K562 (cell line): ENCODE measurements at regions not wholly inside any gene's neighbourhood (a gene's known extent, or its start where the extent isn't known, plus 50 kb on each side); places are given as distances from the start of the nearest gene placed in this dataset.

Experiments used
- ATAC-seq: fragments of 200-7000 bp; cut with Tn5 transposase; 3 replicates; pipeline ENCODE4 v1.9.1; 2020; ENCODE audit warnings: moderate library complexity
- BruUV-seq: library from RNA; stranded (reverse); fragments of 400-500 nt; replicated peaks from 2 replicates; lab custom pipeline; 2021; lab: Mats Ljungman, UMichigan
- CTCF ChIA-PET: fragments of 300-600 bp; formaldehyde crosslinking; extraction: SDS; loops from one replicate; lab custom pipeline; 2021; ENCODE audit warnings: low intra/inter-chr PET ratio; lab: Yijun Ruan, JAX
- POLR2A ChIA-PET: fragments of 300-600, 350-650 bp; sonication (Branson Sonifier 250); formaldehyde crosslinking; extraction: SDS; loops from one replicate; lab custom pipeline; 2021; ENCODE audit warnings: antibody characterized with exemption, inconsistent platforms; lab: Yijun Ruan, JAX
- DNase-seq, 4 experiments: peaks; one replicate each; pipeline versions ENCODE4 v3.0.0 to v3.0.0-alpha.2; 2011 to 2018; ENCODE audit warnings: low spot score in 3 of 4, mixed read lengths in 3 of 4; ENCODE audit errors: extremely low read depth in 1 of 4
- FAIRE-seq: peaks from 2 replicates; lab custom pipeline; 2011; peaks lifted over from hg19 to GRCh38; lab: Jason Lieb, UNC
- H2AFZ ChIP-seq: 2 replicates; pipeline ENCODE4 v1.6.0; 2011; ENCODE audit warnings: low read depth, low read length, control low read depth, inconsistent platforms
- H3K27ac ChIP-seq: fragments of 200-600 bp; 3 replicates; pipeline ENCODE4 v1.8.0; 2011; ENCODE audit warnings: low read depth, mild to moderate bottlenecking, control low read depth, inconsistent platforms, low read length, moderate library complexity, mixed read lengths; ENCODE audit errors: extremely low read depth
- H3K27me3 ChIP-seq, 2 experiments: fragments of 300-600 bp in 1 of 2; 2 replicates in 1 of 2; 3 replicates in 1 of 2; pipeline versions ENCODE4 v1.6.0 to v1.8.0; 2011; ENCODE audit warnings: inconsistent platforms in 2 of 2, low read length in 2 of 2, mild to moderate bottlenecking in 1 of 2, mixed read lengths in 1 of 2, moderate library complexity in 1 of 2; ENCODE audit not compliant: control insufficient read depth in 2 of 2, insufficient read depth in 2 of 2
- H3K36me3 ChIP-seq: fragments of 300-600 bp; 3 replicates; pipeline ENCODE4 v1.8.0; 2011; ENCODE audit warnings: mild to moderate bottlenecking, low read length, inconsistent platforms; ENCODE audit not compliant: control insufficient read depth, insufficient read depth
- H3K4me1 ChIP-seq, 2 experiments: fragments of 200-600 bp in 1 of 2; replicated peaks in 1 of 2; 2 replicates in 1 of 2; 3 replicates in 1 of 2; pipeline versions ENCODE4 v1.5.1 to v1.8.0; 2011; ENCODE audit warnings: inconsistent platforms in 2 of 2, low read length in 2 of 2, mild to moderate bottlenecking in 1 of 2, mixed read lengths in 1 of 2, moderate library complexity in 1 of 2; ENCODE audit not compliant: control insufficient read depth in 2 of 2, insufficient read depth in 2 of 2
- H3K4me2 ChIP-seq: 2 replicates; pipeline ENCODE4 v1.6.1; 2011; ENCODE audit warnings: low read length, control low read depth, inconsistent platforms, mixed read lengths; ENCODE audit not compliant: insufficient read depth
- H3K4me3 ChIP-seq: fragments of 200-600 bp; sonication (generic), shearing (Covaris generic); 2 replicates; pipeline ENCODE4 v1.5.1; 2016; ENCODE audit warnings: control low read depth, inconsistent platforms
- H3K79me2 ChIP-seq: fragments of 200-600 bp; 3 replicates; pipeline ENCODE4 v1.8.0; 2011; ENCODE audit warnings: low read length, inconsistent platforms; ENCODE audit not compliant: control insufficient read depth, insufficient read depth
- H3K9ac ChIP-seq, 2 experiments: 2 replicates each; pipeline versions ENCODE4 v1.6.0 to v1.6.1; 2011; ENCODE audit warnings: low read depth in 2 of 2, low read length in 2 of 2, control low read depth in 1 of 2, inconsistent platforms in 1 of 2, mild to moderate bottlenecking in 1 of 2, mixed read lengths in 1 of 2; ENCODE audit not compliant: insufficient read depth in 1 of 2
- H3K9me1 ChIP-seq: one replicate; pipeline ENCODE4 v1.6.0; 2011; ENCODE audit warnings: inconsistent platforms, mild to moderate bottlenecking, low read length, moderate library complexity; ENCODE audit not compliant: control insufficient read depth, insufficient read depth
- H3K9me3 ChIP-seq: replicated peaks from 2 replicates; pipeline ENCODE4 v1.5.1; 2011; ENCODE audit warnings: low read depth, low read length, inconsistent platforms; ENCODE audit not compliant: control insufficient read depth, insufficient read depth
- H4K20me1 ChIP-seq: replicated peaks from 2 replicates; pipeline ENCODE4 v1.6.1; 2011; ENCODE audit warnings: low read length, inconsistent platforms, mixed read lengths; ENCODE audit not compliant: control insufficient read depth, insufficient read depth
- BRF2 ChIP-seq: IDR thresholded peaks from 3 replicates; pipeline ENCODE4 v1.6.1; 2011; ENCODE audit warnings: borderline replicate concordance, mild to moderate bottlenecking; ENCODE audit not compliant: insufficient read length, insufficient read depth
- DIDO1 ChIP-seq: fragments of 450-650 bp; IDR thresholded peaks from 2 replicates; pipeline ENCODE4 v1.6.1; 2016; ENCODE audit warnings: low read depth, missing biosample characterization, missing genetic modification characterization
- ERF ChIP-seq: fragments of 450-650 bp; formaldehyde crosslinking; IDR thresholded peaks from 2 replicates; pipeline ENCODE4 v1.4.0; 2020; ENCODE audit warnings: mild to moderate bottlenecking, mixed read lengths
- KLF6 ChIP-seq: fragments of 250-450 bp; sonication (Bioruptor Pico); IDR thresholded peaks from 2 replicates; pipeline ENCODE4 v1.4.0; 2020; ENCODE audit warnings: mild to moderate bottlenecking, moderate library complexity, borderline replicate concordance
- RBM34 ChIP-seq: fragments of 200-400 bp; formaldehyde crosslinking; IDR thresholded peaks from 2 replicates; pipeline ENCODE4 v1.6.1; 2018; ENCODE audit warnings: low read length, borderline replicate concordance; ENCODE audit not compliant: insufficient read depth
- SLC30A9 ChIP-seq: fragments of 250-450 bp; sonication (Bioruptor Pico); IDR thresholded peaks from 2 replicates; pipeline ENCODE4 v1.8.0; 2022; ENCODE audit warnings: mild to moderate bottlenecking, moderate library complexity
- SMARCC2 ChIP-seq: fragments of 450-650 bp; IDR thresholded peaks from 2 replicates; pipeline ENCODE4 v1.6.1; 2017; ENCODE audit warnings: antibody characterized with exemption, moderate library complexity, mild to moderate bottlenecking, low read depth
- TEAD4 ChIP-seq, 2 experiments: sonication (generic) in 1 of 2; formaldehyde crosslinking in 1 of 2; IDR thresholded peaks; 2 replicates each; pipeline versions ENCODE4 v1.6.1 to v1.8.0; 2012 to 2022; ENCODE audit warnings: borderline replicate concordance in 1 of 2, inconsistent platforms in 1 of 2, low read length in 1 of 2, mild to moderate bottlenecking in 1 of 2, missing genetic modification reagents in 1 of 2
- THRAP3 ChIP-seq: fragments of 450-650 bp; IDR thresholded peaks from 2 replicates; pipeline ENCODE4 v1.6.1; 2016; ENCODE audit warnings: mild to moderate bottlenecking, inconsistent platforms, borderline replicate concordance
- ZNF561 ChIP-seq: fragments of 450-650 bp; formaldehyde crosslinking; conservative IDR thresholded peaks from 2 replicates; pipeline ENCODE4 v1.4.0; 2020; ENCODE audit warnings: mild to moderate bottlenecking, moderate library complexity
- ZNF584 ChIP-seq: fragments of 200-800 bp; sonication (Bioruptor generic); IDR thresholded peaks from 2 replicates; pipeline ENCODE4 v1.6.1; 2016; ENCODE audit warnings: low read depth, mild to moderate bottlenecking, missing genetic modification characterization, missing compliant biosample characterization
- WGBS: fragments of 100-300 bp; shearing (Covaris generic); methylation state at CpG from one replicate; pipeline ENCODE4 v1.1.6; 2016; ENCODE audit warnings: low coverage, mixed read lengths; ENCODE audit not compliant: insufficient coverage; ENCODE audit errors: missing lambda C conversion rate; 5-methylcytosine and 5-hydroxymethylcytosine counted together
- in situ Hi-C: fragments of 300-500 bp; cut with MboI; formaldehyde crosslinking; loops from 4 replicates; pipeline ENCODE4 v1.15.0; 2018; ENCODE audit warnings: inconsistent platforms, mixed read lengths
- intact Hi-C: fragments of 100-400 bp; cut with micrococcal nuclease; formaldehyde crosslinking; loops from 2 replicates; pipeline ENCODE4 v1.14.2; 2022
- TF ChIP-seq, protein P1 (sequence below): fragments of 250-450 bp; sonication (Bioruptor Pico); IDR thresholded peaks from 2 replicates; pipeline ENCODE4 v1.4.0; 2020
- TF ChIP-seq, protein P2 (sequence below): fragments of 450-650 bp; IDR thresholded peaks from one replicate; pipeline ENCODE4 v1.6.1; 2018; ENCODE audit warnings: mild to moderate bottlenecking, moderate library complexity; ENCODE audit not compliant: partially characterized antibody

DNA sequence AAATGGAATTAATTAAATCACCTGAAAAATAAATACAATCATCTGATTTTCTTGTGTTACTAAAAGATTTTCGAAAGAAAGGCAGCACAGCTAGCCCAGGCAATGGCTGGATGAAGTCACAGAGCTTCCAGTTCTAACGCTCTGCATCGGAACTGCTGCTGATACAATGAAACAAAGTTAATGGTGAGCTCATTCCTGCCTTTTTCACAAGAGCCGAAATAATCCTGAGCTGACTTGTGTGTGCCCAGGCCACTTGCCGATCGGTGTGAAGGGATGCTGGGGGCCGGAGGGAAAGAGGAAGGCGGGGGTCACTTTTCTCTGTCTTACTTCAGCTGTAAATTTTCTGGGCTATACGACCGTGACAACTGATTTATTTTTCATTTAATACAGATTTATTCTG, 149.5 kb downstream of the INO80D start (continued):
- TF ChIP-seq KLF6 (CRISPR knock-in tag): no peak
- no peak for TF ChIP-seq ERF (CRISPR knock-in tag)
- no peak for TF ChIP-seq SMARCC2

DNA sequence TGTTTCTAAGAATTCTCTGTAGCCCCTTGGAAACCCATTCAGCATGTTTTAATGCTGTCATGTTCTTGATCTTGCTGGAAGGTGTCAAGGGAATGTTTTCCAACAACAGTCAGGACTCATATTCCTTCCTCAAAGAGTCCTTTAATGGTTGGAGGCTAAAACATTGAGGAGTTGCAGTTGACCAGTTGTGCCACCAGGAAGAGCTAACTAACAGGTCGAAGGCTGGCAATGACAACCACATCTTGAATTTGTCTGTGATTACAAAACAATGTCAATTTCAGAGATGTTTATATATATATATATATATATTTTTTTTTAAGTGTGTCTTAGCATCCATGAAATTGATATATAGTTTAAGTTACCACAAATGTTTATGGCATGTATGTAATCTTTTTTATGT, 151.5 kb downstream of the INO80D start:
- H3K4me1 ChIP-seq: no peaks in the 10 kb centered on the region; a peak in 1 of 5 replicates
- H3K4me2 ChIP-seq: no peak overlapping the region
- no peak overlapping the region for H3K9ac ChIP-seq
- no peak for ATAC-seq
- in situ Hi-C loops: loop anchor here (25.0 kb wide), 1 partner anchor 1622 kb away; no protein-coding TSS in a partner anchor
- H3K27ac ChIP-seq: no peak overlapping the region
- H3K79me2 ChIP-seq: no peaks in the 10 kb centered on the region
- no peaks in the 10 kb centered on the region for H3K9me1 ChIP-seq
- FAIRE-seq: no peak
- peaks cover 0 to 8% of the 10 kb centered on the region in 2 experiments; a peak in 2 of 5 replicates for H3K27me3 ChIP-seq
- H3K9me3 ChIP-seq: no peaks in the 10 kb centered on the region
- no peak overlapping the region for H2AFZ ChIP-seq
- H4K20me1 ChIP-seq: no peaks in the 10 kb centered on the region
- no TSS peak for BruUV-seq
- intact Hi-C loops: no loop called here
- DNase-seq: no peak
- no peak overlapping the region for H3K4me3 ChIP-seq
- ChIA-PET CTCF (no interaction called here), POLR2A (interaction anchor here (0.5 kb wide), 1 partner anchor 165 kb away, joined by 3 read pairs; no protein-coding TSS in a partner anchor)
- WGBS: 7% methylated on average over 1 of the region's 1 CpG
- no peaks in the 10 kb centered on the region for H3K36me3 ChIP-seq
- TF ChIP-seq TEAD4 (IDR thresholded peaks at IDR 0.05; ENCODE audit: low read length) (no peak), TEAD4 (CRISPR knock-in tag; IDR thresholded peaks at IDR 0.05; ENCODE audit: borderline replicate concordance) (no peak), THRAP3 (no peak), DIDO1 (tag) (no peak), SLC30A9 (CRISPR knock-in tag) (no peak), ZNF584 (CRISPR knock-in tag) (no peak), RBM34 (no peak), BRF2 (no peak), ZNF561 (CRISPR knock-in tag) (no peak)
- TF ChIP-seq, protein P1, sequence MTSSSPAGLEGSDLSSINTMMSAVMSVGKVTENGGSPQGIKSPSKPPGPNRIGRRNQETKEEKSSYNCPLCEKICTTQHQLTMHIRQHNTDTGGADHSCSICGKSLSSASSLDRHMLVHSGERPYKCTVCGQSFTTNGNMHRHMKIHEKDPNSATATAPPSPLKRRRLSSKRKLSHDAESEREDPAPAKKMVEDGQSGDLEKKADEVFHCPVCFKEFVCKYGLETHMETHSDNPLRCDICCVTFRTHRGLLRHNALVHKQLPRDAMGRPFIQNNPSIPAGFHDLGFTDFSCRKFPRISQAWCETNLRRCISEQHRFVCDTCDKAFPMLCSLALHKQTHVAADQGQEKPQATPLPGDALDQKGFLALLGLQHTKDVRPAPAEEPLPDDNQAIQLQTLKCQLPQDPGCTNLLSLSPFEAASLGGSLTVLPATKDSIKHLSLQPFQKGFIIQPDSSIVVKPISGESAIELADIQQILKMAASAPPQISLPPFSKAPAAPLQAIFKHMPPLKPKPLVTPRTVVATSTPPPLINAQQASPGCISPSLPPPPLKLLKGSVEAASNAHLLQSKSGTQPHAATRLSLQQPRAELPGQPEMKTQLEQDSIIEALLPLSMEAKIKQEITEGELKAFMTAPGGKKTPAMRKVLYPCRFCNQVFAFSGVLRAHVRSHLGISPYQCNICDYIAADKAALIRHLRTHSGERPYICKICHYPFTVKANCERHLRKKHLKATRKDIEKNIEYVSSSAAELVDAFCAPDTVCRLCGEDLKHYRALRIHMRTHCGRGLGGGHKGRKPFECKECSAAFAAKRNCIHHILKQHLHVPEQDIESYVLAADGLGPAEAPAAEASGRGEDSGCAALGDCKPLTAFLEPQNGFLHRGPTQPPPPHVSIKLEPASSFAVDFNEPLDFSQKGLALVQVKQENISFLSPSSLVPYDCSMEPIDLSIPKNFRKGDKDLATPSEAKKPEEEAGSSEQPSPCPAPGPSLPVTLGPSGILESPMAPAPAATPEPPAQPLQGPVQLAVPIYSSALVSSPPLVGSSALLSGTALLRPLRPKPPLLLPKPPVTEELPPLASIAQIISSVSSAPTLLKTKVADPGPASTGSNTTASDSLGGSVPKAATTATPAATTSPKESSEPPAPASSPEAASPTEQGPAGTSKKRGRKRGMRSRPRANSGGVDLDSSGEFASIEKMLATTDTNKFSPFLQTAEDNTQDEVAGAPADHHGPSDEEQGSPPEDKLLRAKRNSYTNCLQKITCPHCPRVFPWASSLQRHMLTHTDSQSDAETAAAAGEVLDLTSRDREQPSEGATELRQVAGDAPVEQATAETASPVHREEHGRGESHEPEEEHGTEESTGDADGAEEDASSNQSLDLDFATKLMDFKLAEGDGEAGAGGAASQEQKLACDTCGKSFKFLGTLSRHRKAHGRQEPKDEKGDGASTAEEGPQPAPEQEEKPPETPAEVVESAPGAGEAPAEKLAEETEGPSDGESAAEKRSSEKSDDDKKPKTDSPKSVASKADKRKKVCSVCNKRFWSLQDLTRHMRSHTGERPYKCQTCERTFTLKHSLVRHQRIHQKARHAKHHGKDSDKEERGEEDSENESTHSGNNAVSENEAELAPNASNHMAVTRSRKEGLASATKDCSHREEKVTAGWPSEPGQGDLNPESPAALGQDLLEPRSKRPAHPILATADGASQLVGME: no peak
- TF ChIP-seq, protein P2, sequence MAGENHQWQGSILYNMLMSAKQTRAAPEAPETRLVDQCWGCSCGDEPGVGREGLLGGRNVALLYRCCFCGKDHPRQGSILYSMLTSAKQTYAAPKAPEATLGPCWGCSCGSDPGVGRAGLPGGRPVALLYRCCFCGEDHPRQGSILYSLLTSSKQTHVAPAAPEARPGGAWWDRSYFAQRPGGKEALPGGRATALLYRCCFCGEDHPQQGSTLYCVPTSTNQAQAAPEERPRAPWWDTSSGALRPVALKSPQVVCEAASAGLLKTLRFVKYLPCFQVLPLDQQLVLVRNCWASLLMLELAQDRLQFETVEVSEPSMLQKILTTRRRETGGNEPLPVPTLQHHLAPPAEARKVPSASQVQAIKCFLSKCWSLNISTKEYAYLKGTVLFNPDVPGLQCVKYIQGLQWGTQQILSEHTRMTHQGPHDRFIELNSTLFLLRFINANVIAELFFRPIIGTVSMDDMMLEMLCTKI: no peak
